ENCODE measurements at regions not wholly inside any gene's neighbourhood (a gene's known extent, or its start where the extent isn't known, plus 50 kb on each side); places are given as distances from the start of the nearest gene placed in this dataset.
"Not testable (repeated sequence)": the region's sequence is repeated elsewhere in the genome, so short reads cannot be mapped to it uniquely, and the experiment has no call there.

GRCh38 chrX:56618323-56618722, 54.9 kb downstream of the UBQLN2 start:
- WGBS, 10 experiments = 0 to 40% (median 18%) methylated on average over 1 to 3 of the region's 3 CpGs; no CpG with 5 or more reads in 7 of the 10 experiments
- ATAC-seq (replicated peaks in 6 of 8) = peak in 1 of 8 experiments; percentile 31
- peaks cover 3 to 5% of the 10 kb centered on the region in 2 donors for H3K4me1 ChIP-seq (replicated peaks in 1 of 2)
- H3K27ac ChIP-seq = peak overlapping the region in 1 of 2 donors; percentile 19
- in situ Hi-C loops (cut with MboI; ENCODE audit: low pct_unique_long_range_greater_than_20kb in 2 of 9, low sequenced_read_pairs in 9 of 9, unreplicated experiment in 9 of 9) = no loop called here
- peak overlapping the region in 2 of 5 donors; percentile 13 to 33 for H3K4me3 ChIP-seq

- ATAC-seq (replicated peaks in 6 of 8) = no peak
- in situ Hi-C loops (cut with MboI; ENCODE audit: low pct_unique_long_range_greater_than_20kb in 2 of 9, low sequenced_read_pairs in 9 of 9, unreplicated experiment in 9 of 9) = no loop called here
- H3K4me3 ChIP-seq = no peak overlapping the region
- peaks cover 3 to 5% of the 10 kb centered on the region in 2 donors for H3K4me1 ChIP-seq (replicated peaks in 1 of 2)
- 0 to 67% (median 17%) methylated on average over 1 of the region's 1 CpG; no CpG with 5 or more reads in 6 of the 10 experiments for WGBS, 10 experiments
- H3K27ac ChIP-seq = no peak overlapping the region
These were observed 59.9 kb downstream of the UBQLN2 start for GRCh38 chrX:56623316-56623715.

DNA sequence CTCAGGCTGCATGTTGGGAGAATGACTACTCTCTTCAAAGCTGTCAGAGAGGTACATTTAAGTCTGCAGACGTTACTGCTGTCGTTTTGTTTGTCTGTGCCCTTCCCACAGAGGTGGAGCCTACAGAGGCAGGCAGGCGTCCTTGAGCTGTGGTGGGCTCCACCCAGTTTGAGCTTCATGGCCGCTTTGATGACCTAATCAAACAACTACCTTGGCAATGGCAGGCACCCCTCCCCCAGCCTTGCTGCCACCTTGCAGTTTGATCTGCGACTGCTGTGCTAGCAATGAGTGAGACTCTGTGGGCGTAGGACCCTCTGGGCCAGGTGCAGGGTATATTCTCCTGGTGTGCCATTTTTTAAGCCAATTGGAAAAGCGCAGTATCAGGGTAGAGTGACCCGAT, 71.6 kb downstream of the UBQLN2 start:
- in situ Hi-C loops (cut with MboI; ENCODE audit: low pct_unique_long_range_greater_than_20kb in 2 of 9, low sequenced_read_pairs in 9 of 9, unreplicated experiment in 9 of 9); H3K4me1 ChIP-seq (replicated peaks in 1 of 2); H3K27ac ChIP-seq; ATAC-seq (replicated peaks in 6 of 8); H3K4me3 ChIP-seq: not testable (repeated sequence)
- WGBS, 10 experiments = 40 to 50% (median 45%) methylated on average over 2 of the region's 8 CpGs; no CpG with 5 or more reads in 7 of the 10 experiments

- no peak for ATAC-seq (replicated peaks in 6 of 8)
- in situ Hi-C loops (cut with MboI; ENCODE audit: low pct_unique_long_range_greater_than_20kb in 2 of 9, low sequenced_read_pairs in 9 of 9, unreplicated experiment in 9 of 9) = no loop called here
- WGBS, 10 experiments = 30% methylated on average over 2 of the region's 4 CpGs; no CpG with 5 or more reads in 9 of the 10 experiments
- H3K27ac ChIP-seq = no peak overlapping the region
- no peaks in the 10 kb centered on the region for H3K4me1 ChIP-seq (replicated peaks in 1 of 2)
- H3K4me3 ChIP-seq = no peak overlapping the region
These were observed 67.8 kb upstream of the NBDY start for GRCh38 chrX:56661193-56661592.
